GM12891 (cell line): ENCODE measurements at regions not wholly inside any gene's neighbourhood (a gene's known extent, or its start where the extent isn't known, plus 50 kb on each side); places are given as distances from the start of the nearest gene placed in this dataset.

Experiments
- POLR2A ChIP-seq: IDR thresholded peaks from 2 replicates; pipeline ENCODE4 v1.6.1; 2011; ENCODE audit warnings: low read depth, low read length, control low read depth
- POLR2AphosphoS5 ChIP-seq: IDR thresholded peaks from 2 replicates; pipeline ENCODE4 v1.6.1; 2011; ENCODE audit warnings: low read depth, low read length, control low read depth
- TAF1 ChIP-seq: IDR thresholded peaks from 2 replicates; pipeline ENCODE4 v1.6.1; 2011; ENCODE audit warnings: low read depth, low read length, control low read depth

GRCh38 chr3:152609891-152610290 is 225.0 kb upstream of the P2RY1 start:
- no peak for TF ChIP-seq POLR2AphosphoS5
- no peak for TF ChIP-seq TAF1
- TF ChIP-seq POLR2A: no peak
